Ishikawa (cell line): ENCODE measurements at regions not wholly inside any gene's neighbourhood (a gene's known extent, or its start where the extent isn't known, plus 50 kb on each side); places are given as distances from the start of the nearest gene placed in this dataset.

Experiments used
- CEBPB ChIP-seq: IDR thresholded peaks from 2 replicates; pipeline ENCODE4 v1.6.1; 2012
- CREB1 ChIP-seq: IDR thresholded peaks from 2 replicates; pipeline ENCODE4 v1.6.1; 2012; ENCODE audit warnings: low read depth
- RAD21 ChIP-seq: IDR thresholded peaks from 2 replicates; pipeline ENCODE4 v1.6.1; 2012; ENCODE audit warnings: low read depth
- TAF1 ChIP-seq: IDR thresholded peaks from 2 replicates; pipeline ENCODE4 v1.6.1; 2012; ENCODE audit warnings: low read depth, mild to moderate bottlenecking
- TEAD4 ChIP-seq: IDR thresholded peaks from 2 replicates; pipeline ENCODE4 v1.6.1; 2012
- YY1 ChIP-seq: IDR thresholded peaks from 2 replicates; pipeline ENCODE4 v1.6.1; 2012; ENCODE audit warnings: low read depth
- TF ChIP-seq, protein P1 (sequence below): IDR thresholded peaks from 2 replicates; pipeline ENCODE4 v1.6.1; 2012
- TF ChIP-seq, protein P2 (sequence below): IDR thresholded peaks from 2 replicates; pipeline ENCODE4 v1.6.1; 2012
- TF ChIP-seq, protein P3 (sequence below): IDR thresholded peaks from 2 replicates; pipeline ENCODE4 v1.6.1; 2012; ENCODE audit warnings: low read depth, mild to moderate bottlenecking

DNA sequence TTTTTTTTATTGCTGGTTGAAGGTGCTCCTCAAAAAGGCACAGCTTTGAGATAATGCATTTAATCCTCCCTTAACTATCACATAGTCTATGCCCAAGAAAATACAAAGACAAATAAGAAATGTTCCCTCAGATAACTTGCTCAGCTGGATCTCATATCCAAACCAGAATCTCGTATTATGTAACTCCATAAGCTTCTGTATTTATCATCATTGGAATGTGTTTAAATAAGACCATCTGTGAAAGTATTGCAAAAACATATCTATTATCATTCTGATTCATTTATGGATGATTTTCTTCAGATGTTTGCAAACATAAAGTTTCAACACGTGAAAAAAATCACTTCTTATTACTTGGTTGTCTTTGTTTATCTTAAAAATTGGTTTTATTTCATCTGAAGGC, 190.9 kb downstream of the IRS2 start:
- TF ChIP-seq, protein P1, sequence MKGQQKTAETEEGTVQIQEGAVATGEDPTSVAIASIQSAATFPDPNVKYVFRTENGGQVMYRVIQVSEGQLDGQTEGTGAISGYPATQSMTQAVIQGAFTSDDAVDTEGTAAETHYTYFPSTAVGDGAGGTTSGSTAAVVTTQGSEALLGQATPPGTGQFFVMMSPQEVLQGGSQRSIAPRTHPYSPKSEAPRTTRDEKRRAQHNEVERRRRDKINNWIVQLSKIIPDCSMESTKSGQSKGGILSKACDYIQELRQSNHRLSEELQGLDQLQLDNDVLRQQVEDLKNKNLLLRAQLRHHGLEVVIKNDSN, result no peak
- TF ChIP-seq TAF1 (no peak), YY1 (no peak), CEBPB (no peak), CREB1 (no peak), RAD21 (no peak), TEAD4 (no peak)
- TF ChIP-seq, protein P2, sequence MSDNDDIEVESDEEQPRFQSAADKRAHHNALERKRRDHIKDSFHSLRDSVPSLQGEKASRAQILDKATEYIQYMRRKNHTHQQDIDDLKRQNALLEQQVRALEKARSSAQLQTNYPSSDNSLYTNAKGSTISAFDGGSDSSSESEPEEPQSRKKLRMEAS, result no peak
- TF ChIP-seq, protein P3, sequence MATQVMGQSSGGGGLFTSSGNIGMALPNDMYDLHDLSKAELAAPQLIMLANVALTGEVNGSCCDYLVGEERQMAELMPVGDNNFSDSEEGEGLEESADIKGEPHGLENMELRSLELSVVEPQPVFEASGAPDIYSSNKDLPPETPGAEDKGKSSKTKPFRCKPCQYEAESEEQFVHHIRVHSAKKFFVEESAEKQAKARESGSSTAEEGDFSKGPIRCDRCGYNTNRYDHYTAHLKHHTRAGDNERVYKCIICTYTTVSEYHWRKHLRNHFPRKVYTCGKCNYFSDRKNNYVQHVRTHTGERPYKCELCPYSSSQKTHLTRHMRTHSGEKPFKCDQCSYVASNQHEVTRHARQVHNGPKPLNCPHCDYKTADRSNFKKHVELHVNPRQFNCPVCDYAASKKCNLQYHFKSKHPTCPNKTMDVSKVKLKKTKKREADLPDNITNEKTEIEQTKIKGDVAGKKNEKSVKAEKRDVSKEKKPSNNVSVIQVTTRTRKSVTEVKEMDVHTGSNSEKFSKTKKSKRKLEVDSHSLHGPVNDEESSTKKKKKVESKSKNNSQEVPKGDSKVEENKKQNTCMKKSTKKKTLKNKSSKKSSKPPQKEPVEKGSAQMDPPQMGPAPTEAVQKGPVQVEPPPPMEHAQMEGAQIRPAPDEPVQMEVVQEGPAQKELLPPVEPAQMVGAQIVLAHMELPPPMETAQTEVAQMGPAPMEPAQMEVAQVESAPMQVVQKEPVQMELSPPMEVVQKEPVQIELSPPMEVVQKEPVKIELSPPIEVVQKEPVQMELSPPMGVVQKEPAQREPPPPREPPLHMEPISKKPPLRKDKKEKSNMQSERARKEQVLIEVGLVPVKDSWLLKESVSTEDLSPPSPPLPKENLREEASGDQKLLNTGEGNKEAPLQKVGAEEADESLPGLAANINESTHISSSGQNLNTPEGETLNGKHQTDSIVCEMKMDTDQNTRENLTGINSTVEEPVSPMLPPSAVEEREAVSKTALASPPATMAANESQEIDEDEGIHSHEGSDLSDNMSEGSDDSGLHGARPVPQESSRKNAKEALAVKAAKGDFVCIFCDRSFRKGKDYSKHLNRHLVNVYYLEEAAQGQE, result no peak
